ENCODE measurements at regions not wholly inside any gene's neighbourhood (a gene's known extent, or its start where the extent isn't known, plus 50 kb on each side); places are given as distances from the start of the nearest gene placed in this dataset.

- TF ChIP-seq CTCF (conservative IDR thresholded peaks at IDR 0.05) (no peak), ZFX (IDR thresholded peaks at IDR 0.05) (no peak)
These were observed 738.8 kb downstream of the HDGFL1 start for GRCh38 chr6:23308166-23308565.

GRCh38 chr6:23311211-23311610, 741.8 kb downstream of the HDGFL1 start:
- no peak overlapping the region for H3K27ac ChIP-seq
- TF ChIP-seq CTCF (conservative IDR thresholded peaks at IDR 0.05) = no peak

More at GRCh38 chr6:23308166-23308565, 738.8 kb downstream of the HDGFL1 start:
- peak overlapping the region; percentile 74; the same call in 1 of the 2 replicates for H3K27ac ChIP-seq

GRCh38 chr6:23316131-23316530, 746.8 kb downstream of the HDGFL1 start:
- TF ChIP-seq ZFX (IDR thresholded peaks at IDR 0.05) = no peak
- TF ChIP-seq CTCF (conservative IDR thresholded peaks at IDR 0.05) = no peak
- H3K27ac ChIP-seq = no peak overlapping the region

GRCh38 chr6:23316931-23317330, 747.6 kb downstream of the HDGFL1 start:
- TF ChIP-seq CTCF (conservative IDR thresholded peaks at IDR 0.05) (no peak), ZFX (IDR thresholded peaks at IDR 0.05) (no peak)
- H3K27ac ChIP-seq = no peak overlapping the region

- no peak overlapping the region for H3K27ac ChIP-seq
- TF ChIP-seq ZFX (IDR thresholded peaks at IDR 0.05) = no peak
- TF ChIP-seq CTCF (conservative IDR thresholded peaks at IDR 0.05) = no peak
These were observed 750.2 kb downstream of the HDGFL1 start for GRCh38 chr6:23319582-23319981.

- H3K27ac ChIP-seq = no peak overlapping the region
- TF ChIP-seq CTCF (conservative IDR thresholded peaks at IDR 0.05) = no peak
- no peak for TF ChIP-seq ZFX (IDR thresholded peaks at IDR 0.05)
These were observed 751.2 kb downstream of the HDGFL1 start for GRCh38 chr6:23320471-23321015.

GRCh38 chr6:23323897-23324296, 754.5 kb downstream of the HDGFL1 start:
- TF ChIP-seq ZFX (IDR thresholded peaks at IDR 0.05) (no peak), CTCF (conservative IDR thresholded peaks at IDR 0.05) (no peak)
- no peak overlapping the region for H3K27ac ChIP-seq
